OCI-LY7 (cell line): ENCODE measurements at regions not wholly inside any gene's neighbourhood (a gene's known extent, or its start where the extent isn't known, plus 50 kb on each side); places are given as distances from the start of the nearest gene placed in this dataset.

Source experiments
- BruUV-seq: library from RNA; stranded (reverse); fragments of 400-500 nt; replicated peaks from 2 replicates; lab custom pipeline; 2021; lab: Mats Ljungman, UMichigan
- CTCF ChIA-PET: fragments of 300-600 bp; sonication (Branson Sonifier 250); formaldehyde crosslinking; loops from one replicate; lab custom pipeline; 2022; ENCODE audit warnings: antibody characterized with exemption; ENCODE audit not compliant: unreplicated experiment; lab: Charles Lee
- POLR2A ChIA-PET: fragments of 300-600 bp; sonication (Branson Sonifier 250); formaldehyde crosslinking; loops from one replicate; lab custom pipeline; 2022; ENCODE audit warnings: antibody characterized with exemption; lab: Charles Lee
- DNase-seq: peaks from one replicate; pipeline ENCODE4 v3.0.0-alpha.2; 2015; ENCODE audit warnings: low spot score
- H2AFZ ChIP-seq: fragments of 200-600 bp; sonication (generic), shearing (Covaris generic); 2 replicates; pipeline ENCODE4 v1.6.1; 2014; ENCODE audit warnings: mild to moderate bottlenecking, antibody characterized with exemption, low read length, moderate library complexity
- H3K27ac ChIP-seq: fragments of 200-600 bp; sonication (generic); 2 replicates; pipeline ENCODE4 v1.5.1; 2014; ENCODE audit warnings: mixed run types, low read depth, mild to moderate bottlenecking, moderate library complexity, low read length, inconsistent platforms; ENCODE audit not compliant: poor library complexity, severe bottlenecking
- H3K36me3 ChIP-seq: fragments of 200-600 bp; sonication (generic); 2 replicates; pipeline ENCODE4 v1.6.1; 2014; ENCODE audit warnings: mild to moderate bottlenecking, antibody characterized with exemption, low read length, moderate library complexity, mixed read lengths; ENCODE audit not compliant: insufficient read depth
- H3K4me1 ChIP-seq: fragments of 200-600 bp; sonication (generic); 2 replicates; pipeline ENCODE4 v1.5.1; 2014; ENCODE audit warnings: mild to moderate bottlenecking, low read length; ENCODE audit not compliant: insufficient read depth, poor library complexity, severe bottlenecking
- H3K4me2 ChIP-seq: fragments of 200-600 bp; sonication (generic); 2 replicates; pipeline ENCODE4 v1.6.1; 2014; ENCODE audit warnings: mild to moderate bottlenecking, low read length
- H3K4me3 ChIP-seq: fragments of 200-600 bp; sonication (generic); 2 replicates; pipeline ENCODE4 v1.5.1; 2014; ENCODE audit warnings: mild to moderate bottlenecking, low read depth, low read length; ENCODE audit not compliant: poor library complexity, severe bottlenecking
- H3K79me2 ChIP-seq: fragments of 200-600 bp; sonication (generic); 2 replicates; pipeline ENCODE4 v1.6.1; 2016; ENCODE audit warnings: low read depth, mild to moderate bottlenecking, low read length, moderate library complexity, mixed read lengths; ENCODE audit not compliant: insufficient read depth
- H3K9me2 ChIP-seq: fragments of 200-600 bp; sonication (generic); 2 replicates; pipeline ENCODE4 v1.6.1; 2016; ENCODE audit warnings: mild to moderate bottlenecking, low read length, mixed read lengths; ENCODE audit not compliant: insufficient read depth
- H3K9me3 ChIP-seq: fragments of 200-600 bp; sonication (generic); 2 replicates; pipeline ENCODE4 v1.6.1; 2014; ENCODE audit warnings: mild to moderate bottlenecking, mixed run types, low read length, mixed read lengths
- H4K20me1 ChIP-seq: fragments of 200-600 bp; sonication (generic); 2 replicates; pipeline ENCODE4 v1.6.1; 2014; ENCODE audit warnings: mild to moderate bottlenecking, antibody characterized with exemption, low read length, moderate library complexity, mixed read lengths; ENCODE audit not compliant: insufficient read depth
- EZH2phosphoT487 ChIP-seq: fragments of 200-600 bp; sonication (generic); IDR thresholded peaks from 2 replicates; pipeline ENCODE4 v1.6.1; 2018; ENCODE audit warnings: low read depth, borderline replicate concordance, mild to moderate bottlenecking, mixed run types, antibody characterized with exemption, low read length, moderate library complexity, mixed read lengths
- intact Hi-C: fragments of 100-400 bp; cut with micrococcal nuclease; formaldehyde crosslinking; loops from one replicate; pipeline ENCODE4 v1.10.0; 2022; ENCODE audit not compliant: unreplicated experiment
- TF ChIP-seq, protein P1 (sequence below): fragments of 200-600 bp; sonication (generic); conservative IDR thresholded peaks from 2 replicates; pipeline ENCODE4 v1.5.1; 2014; ENCODE audit warnings: mild to moderate bottlenecking, antibody characterized with exemption, low read length, moderate library complexity, mixed read lengths

DNA sequence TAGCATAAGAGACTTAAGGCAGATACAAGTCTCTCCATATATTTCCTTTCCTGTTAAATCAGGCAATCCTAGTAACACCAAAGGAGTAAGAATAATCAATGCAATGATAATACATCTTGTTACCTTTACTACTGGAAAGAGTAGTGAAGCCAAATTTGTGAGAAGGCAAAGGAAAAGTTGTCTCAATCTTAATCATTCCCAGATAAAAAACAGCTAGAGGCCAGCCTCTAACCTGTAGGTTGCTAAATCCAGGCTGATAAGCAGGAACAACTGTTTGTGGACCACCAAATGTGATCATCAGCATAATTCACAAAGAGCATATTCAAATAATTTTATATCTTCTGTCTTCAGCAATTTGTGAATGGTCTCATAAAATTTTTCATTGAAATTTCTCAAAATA, 189.2 kb upstream of the ADGRB3 start:
- BruUV-seq = no TSS peak
- POLR2A ChIA-PET = no interaction called here

DNA sequence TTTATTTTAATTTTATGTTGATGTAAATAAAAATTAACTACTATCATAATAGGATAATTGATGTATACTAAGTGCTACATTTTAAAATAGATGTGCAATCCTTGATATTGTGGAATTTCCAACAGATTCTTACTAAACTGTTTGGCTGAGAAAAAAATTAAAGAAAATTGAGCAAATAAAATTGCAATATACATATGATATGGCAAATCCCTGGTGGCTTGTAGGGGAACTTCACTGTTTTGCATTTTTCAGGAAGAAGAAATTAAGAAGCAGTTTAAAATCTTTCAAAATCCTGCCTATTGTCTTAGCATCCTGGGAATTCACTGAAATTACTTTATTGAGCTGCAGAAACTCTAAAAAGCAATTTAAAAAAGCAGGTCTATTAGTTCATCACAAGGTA, 191.4 kb upstream of the ADGRB3 start:
- Histone ChIP-seq H3K4me3 (no peak overlapping the region), H3K9me3 (no peaks in the 10 kb centered on the region), H2AFZ (no peak overlapping the region), H3K4me1 (no peaks in the 10 kb centered on the region), H3K36me3 (no peaks in the 10 kb centered on the region), H3K9me2 (no peaks in the 10 kb centered on the region), H4K20me1 (no peaks in the 10 kb centered on the region), H3K27ac (no peak overlapping the region), H3K4me2 (no peak overlapping the region), H3K79me2 (no peaks in the 10 kb centered on the region)
- no peak for TF ChIP-seq EZH2phosphoT487
- TF ChIP-seq, protein P1, sequence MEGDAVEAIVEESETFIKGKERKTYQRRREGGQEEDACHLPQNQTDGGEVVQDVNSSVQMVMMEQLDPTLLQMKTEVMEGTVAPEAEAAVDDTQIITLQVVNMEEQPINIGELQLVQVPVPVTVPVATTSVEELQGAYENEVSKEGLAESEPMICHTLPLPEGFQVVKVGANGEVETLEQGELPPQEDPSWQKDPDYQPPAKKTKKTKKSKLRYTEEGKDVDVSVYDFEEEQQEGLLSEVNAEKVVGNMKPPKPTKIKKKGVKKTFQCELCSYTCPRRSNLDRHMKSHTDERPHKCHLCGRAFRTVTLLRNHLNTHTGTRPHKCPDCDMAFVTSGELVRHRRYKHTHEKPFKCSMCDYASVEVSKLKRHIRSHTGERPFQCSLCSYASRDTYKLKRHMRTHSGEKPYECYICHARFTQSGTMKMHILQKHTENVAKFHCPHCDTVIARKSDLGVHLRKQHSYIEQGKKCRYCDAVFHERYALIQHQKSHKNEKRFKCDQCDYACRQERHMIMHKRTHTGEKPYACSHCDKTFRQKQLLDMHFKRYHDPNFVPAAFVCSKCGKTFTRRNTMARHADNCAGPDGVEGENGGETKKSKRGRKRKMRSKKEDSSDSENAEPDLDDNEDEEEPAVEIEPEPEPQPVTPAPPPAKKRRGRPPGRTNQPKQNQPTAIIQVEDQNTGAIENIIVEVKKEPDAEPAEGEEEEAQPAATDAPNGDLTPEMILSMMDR = no peak
- ChIA-PET POLR2A (no interaction called here), CTCF (no interaction called here)
- BruUV-seq = no TSS peak
- intact Hi-C loops = no loop called here
- DNase-seq = no peak

More for the DNA sequence above, 189.2 kb upstream of the ADGRB3 start:
- no peaks in the 10 kb centered on the region for H3K4me1 ChIP-seq
- H3K36me3 ChIP-seq = no peaks in the 10 kb centered on the region
- H3K27ac ChIP-seq = no peak overlapping the region
- no peak for DNase-seq
- CTCF ChIA-PET = no interaction called here
- H4K20me1 ChIP-seq = no peaks in the 10 kb centered on the region
- no peak overlapping the region for H3K4me3 ChIP-seq
- no peaks in the 10 kb centered on the region for H3K79me2 ChIP-seq
- no peak overlapping the region for H3K4me2 ChIP-seq
- H3K9me3 ChIP-seq = no peaks in the 10 kb centered on the region
- no peaks in the 10 kb centered on the region for H3K9me2 ChIP-seq
- H2AFZ ChIP-seq = no peak overlapping the region
- TF ChIP-seq EZH2phosphoT487 = no peak
- TF ChIP-seq, protein P1 = no peak
- intact Hi-C loops = no loop called here

DNA sequence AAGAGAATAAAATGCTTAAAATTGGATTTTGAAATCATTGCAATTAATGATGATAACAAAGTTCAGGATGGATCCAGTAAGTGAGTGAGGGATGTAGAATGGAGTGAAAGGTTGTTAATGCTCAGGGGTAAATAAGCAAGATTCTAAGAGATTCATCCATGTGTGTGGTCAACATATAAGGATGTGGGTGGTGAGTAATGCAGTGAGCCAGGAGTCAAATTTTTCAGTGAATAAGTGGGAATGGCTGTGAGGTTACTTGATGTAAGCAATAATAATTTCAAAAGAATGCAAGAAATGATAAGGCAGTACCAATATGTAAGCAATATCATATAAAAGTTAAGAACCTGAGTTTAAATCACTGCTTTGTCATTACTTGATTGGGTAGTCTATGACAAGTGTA, 207.5 kb upstream of the ADGRB3 start:
- Histone ChIP-seq H4K20me1 (no peaks in the 10 kb centered on the region), H3K27ac (no peak overlapping the region), H3K4me1 (no peaks in the 10 kb centered on the region), H3K9me2 (no peaks in the 10 kb centered on the region), H3K79me2 (no peaks in the 10 kb centered on the region), H2AFZ (no peak overlapping the region), H3K4me2 (no peak overlapping the region), H3K36me3 (no peaks in the 10 kb centered on the region), H3K9me3 (no peaks in the 10 kb centered on the region), H3K4me3 (no peak overlapping the region)
- no peak for DNase-seq
- intact Hi-C loops = no loop called here
- TF ChIP-seq, protein P1 = no peak
- TF ChIP-seq EZH2phosphoT487 = no peak
- no TSS peak for BruUV-seq
- POLR2A ChIA-PET = no interaction called here
- CTCF ChIA-PET = no interaction called here
